GM23338 (cell line): ENCODE measurements at regions not wholly inside any gene's neighbourhood (a gene's known extent, or its start where the extent isn't known, plus 50 kb on each side); places are given as distances from the start of the nearest gene placed in this dataset.

Experiments used
- ATAC-seq: fragments of 200-7000 bp; cut with Tn5 transposase; 3 replicates; pipeline ENCODE4 v1.9.1; 2020
- DNase-seq: peaks from one replicate; pipeline ENCODE4 v3.0.0-alpha.2; 2015; ENCODE audit warnings: low spot score
- H2AFZ ChIP-seq: fragments of 200-600 bp; sonication (generic); 2 replicates; pipeline ENCODE4 v1.8.0; 2016; ENCODE audit warnings: antibody characterized with exemption, mild to moderate bottlenecking, moderate library complexity
- H3F3A ChIP-seq: fragments of 200-600 bp; sonication (generic); replicated peaks from 2 replicates; pipeline ENCODE4 v1.8.0; 2017; ENCODE audit warnings: antibody characterized with exemption, mixed run types, low read depth
- H3K27ac ChIP-seq: fragments of 200-600 bp; sonication (generic); 2 replicates; pipeline ENCODE4 v1.6.1; 2016; ENCODE audit warnings: low read depth
- H3K27me3 ChIP-seq: fragments of 200-600 bp; sonication (generic); 2 replicates; pipeline ENCODE4 v1.8.0; 2016; ENCODE audit warnings: mild to moderate bottlenecking, mixed run types, moderate library complexity; ENCODE audit not compliant: insufficient read depth
- H3K36me3 ChIP-seq: fragments of 200-600 bp; sonication (generic); 2 replicates; pipeline ENCODE4 v1.8.0; 2016; ENCODE audit warnings: mild to moderate bottlenecking; ENCODE audit not compliant: insufficient read depth
- H3K4me1 ChIP-seq: fragments of 200-600 bp; sonication (generic); 2 replicates; pipeline ENCODE4 v1.8.0; 2016; ENCODE audit warnings: mild to moderate bottlenecking, moderate library complexity; ENCODE audit not compliant: insufficient read depth
- H3K4me2 ChIP-seq: fragments of 200-600 bp; sonication (generic); 2 replicates; pipeline ENCODE4 v1.7.1; 2017; ENCODE audit warnings: mixed run types
- H3K4me3 ChIP-seq: fragments of 200-600 bp; sonication (generic); 2 replicates; pipeline ENCODE4 v1.6.1; 2016; ENCODE audit warnings: mixed run types
- H3K79me2 ChIP-seq: fragments of 200-600 bp; sonication (generic); replicated peaks from 2 replicates; pipeline ENCODE4 v1.8.0; 2017; ENCODE audit warnings: mild to moderate bottlenecking; ENCODE audit not compliant: insufficient read depth
- H3K9me2 ChIP-seq: fragments of 200-600 bp; sonication (generic); 2 replicates; pipeline ENCODE4 v1.8.0; 2017; ENCODE audit not compliant: insufficient read depth
- H4K20me1 ChIP-seq: fragments of 200-600 bp; sonication (generic); replicated peaks from 2 replicates; pipeline ENCODE4 v1.8.0; 2017; ENCODE audit warnings: mild to moderate bottlenecking; ENCODE audit not compliant: insufficient read depth
- H3K27ac Mint-ChIP-seq: 2 replicates; pipeline ENCODE4 v1.8.0; 2020; ENCODE audit warnings: inconsistent platforms, mild to moderate bottlenecking, moderate library complexity, mixed read lengths
- H3K27me3 Mint-ChIP-seq: 3 replicates; pipeline ENCODE4 v1.8.0; 2022; ENCODE audit warnings: low read depth, mild to moderate bottlenecking, moderate library complexity, mixed read lengths, inconsistent platforms; ENCODE audit not compliant: insufficient read depth, poor library complexity
- H3K36me3 Mint-ChIP-seq: 3 replicates; pipeline ENCODE4 v1.8.0; 2021; ENCODE audit warnings: low read depth, mild to moderate bottlenecking, inconsistent platforms, moderate library complexity, mixed read lengths
- H3K4me1 Mint-ChIP-seq: 3 replicates; pipeline ENCODE4 v1.8.0; 2020; ENCODE audit warnings: mild to moderate bottlenecking, inconsistent platforms, mixed read lengths
- H3K4me3 Mint-ChIP-seq: 3 replicates; pipeline ENCODE4 v1.8.0; 2021; ENCODE audit warnings: moderate library complexity, mild to moderate bottlenecking, inconsistent platforms, mixed read lengths
- H3K9me3 Mint-ChIP-seq: 3 replicates; pipeline ENCODE4 v1.8.0; 2020; ENCODE audit warnings: moderate library complexity, mild to moderate bottlenecking, inconsistent platforms, mixed read lengths
- CREB1 ChIP-seq: fragments of 250-450 bp; sonication (Bioruptor Pico); IDR thresholded peaks from 2 replicates; pipeline ENCODE4 v1.5.0; 2020; ENCODE audit warnings: low read depth, mild to moderate bottlenecking, moderate library complexity
- CTCF ChIP-seq, 2 experiments: fragments of 200-600 bp in 1 of 2; sonication (generic) in 1 of 2; conservative IDR thresholded peaks; 2 replicates each; pipeline versions ENCODE4 v1.5.1 to v1.6.1; 2016 to 2017; ENCODE audit warnings: antibody characterized with exemption in 2 of 2, low read depth in 2 of 2, mild to moderate bottlenecking in 2 of 2, moderate library complexity in 1 of 2
- ETS1 ChIP-seq: IDR thresholded peaks from 2 replicates; pipeline ENCODE4 v1.6.1; 2016; ENCODE audit warnings: antibody characterized with exemption
- EZH2 ChIP-seq: fragments of 200-600 bp; sonication (generic); IDR thresholded peaks from one replicate; pipeline ENCODE4 v1.8.0; 2017; ENCODE audit warnings: antibody characterized with exemption, mild to moderate bottlenecking, low read depth; ENCODE audit not compliant: unreplicated experiment
- EZH2phosphoT487 ChIP-seq: fragments of 200-600 bp; sonication (generic); IDR thresholded peaks from one replicate; pipeline ENCODE4 v1.8.1; 2018; ENCODE audit warnings: antibody characterized with exemption; ENCODE audit not compliant: unreplicated experiment
- JUNB ChIP-seq: IDR thresholded peaks from one replicate; pipeline ENCODE4 v1.6.1; 2016; ENCODE audit warnings: antibody characterized with exemption; ENCODE audit not compliant: unreplicated experiment
- NANOG ChIP-seq: IDR thresholded peaks from 2 replicates; pipeline ENCODE4 v1.6.1; 2016; ENCODE audit warnings: antibody characterized with exemption, borderline replicate concordance
- POLR2AphosphoS5 ChIP-seq: IDR thresholded peaks from 2 replicates; pipeline ENCODE4 v1.6.1; 2016; ENCODE audit warnings: antibody characterized with exemption, low read depth
- REST ChIP-seq: IDR thresholded peaks from one replicate; pipeline ENCODE4 v1.6.1; 2018; ENCODE audit warnings: antibody characterized with exemption; ENCODE audit not compliant: unreplicated experiment
- STAT1 ChIP-seq: IDR thresholded peaks from one replicate; pipeline ENCODE4 v1.6.1; 2016; ENCODE audit warnings: antibody characterized with exemption; ENCODE audit not compliant: unreplicated experiment
- ZNF114 ChIP-seq: fragments of 250-450 bp; sonication (Bioruptor Pico); IDR thresholded peaks from 2 replicates; pipeline ENCODE4 v1.5.0; 2020; ENCODE audit warnings: mild to moderate bottlenecking, moderate library complexity
- ZNF331 ChIP-seq: fragments of 250-450 bp; sonication (Bioruptor Pico); IDR thresholded peaks from 2 replicates; pipeline ENCODE4 v1.5.0; 2020; ENCODE audit warnings: low read depth, mild to moderate bottlenecking, moderate library complexity
- ZNF462 ChIP-seq: fragments of 250-450 bp; sonication (Bioruptor Pico); IDR thresholded peaks from 2 replicates; pipeline ENCODE4 v1.5.0; 2020; ENCODE audit warnings: mild to moderate bottlenecking, moderate library complexity

- H3K4me2 ChIP-seq = no peak overlapping the region
Observed at GRCh38 chr2:139854769-139855483, 1074.7 kb upstream of the NXPH2 start.

More at GRCh38 chr2:139854769-139855483, 1074.7 kb upstream of the NXPH2 start:
- Histone ChIP-seq H3K27ac (no peak overlapping the region), H2AFZ (no peak overlapping the region), H3K27me3 (no peaks in the 10 kb centered on the region), H4K20me1 (no peaks in the 10 kb centered on the region), H3F3A (no peaks in the 10 kb centered on the region), H3K4me1 (no peaks in the 10 kb centered on the region), H3K9me2 (peaks cover 16% of the 10 kb centered on the region), H3K36me3 (no peaks in the 10 kb centered on the region), H3K79me2 (no peaks in the 10 kb centered on the region), H3K4me3 (no peak overlapping the region)
- no peak for DNase-seq
- TF ChIP-seq CREB1 (CRISPR knock-in tag) (no peak), EZH2phosphoT487 (no peak), EZH2 (no peak), ZNF462 (no peak), STAT1 (no peak), ZNF114 (CRISPR knock-in tag) (no peak), ZNF331 (no peak), POLR2AphosphoS5 (no peak), CTCF (conservative IDR thresholded peaks at IDR 0.05; ENCODE audit: low read depth in 2 of 2) (no peak), ETS1 (no peak), JUNB (no peak), NANOG (no peak), REST (no peak)
- Mint-ChIP-seq H3K27ac (no peak overlapping the region), H3K9me3 (no peaks in the 10 kb centered on the region), H3K27me3 (peaks cover 1% of the 10 kb centered on the region), H3K36me3 (no peaks in the 10 kb centered on the region), H3K4me3 (no peak overlapping the region), H3K4me1 (no peaks in the 10 kb centered on the region)
- ATAC-seq = no peak
